ENCODE measurements at regions not wholly inside any gene's neighbourhood (a gene's known extent, or its start where the extent isn't known, plus 50 kb on each side); places are given as distances from the start of the nearest gene placed in this dataset.

DNA sequence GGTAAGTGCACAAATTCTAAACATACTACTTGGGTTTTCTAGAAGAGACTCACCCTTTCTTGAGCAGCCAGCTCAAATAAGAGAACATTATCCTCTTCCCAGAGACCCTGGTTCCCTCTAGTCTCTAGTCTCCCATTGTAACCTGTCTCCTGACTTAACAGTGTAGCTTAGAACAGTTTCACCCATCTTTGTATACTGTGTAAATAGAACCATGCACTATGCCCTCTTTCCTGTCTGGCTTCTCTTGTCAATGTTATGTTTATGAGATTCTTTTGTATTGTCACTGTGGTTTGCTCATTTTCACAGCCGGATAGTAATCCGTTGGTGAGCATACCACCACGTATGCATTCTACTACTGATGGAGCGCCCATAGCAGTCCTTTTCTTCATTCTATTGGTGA is 227.4 kb upstream of the PLPP4 start:
- TF ChIP-seq, protein P1, sequence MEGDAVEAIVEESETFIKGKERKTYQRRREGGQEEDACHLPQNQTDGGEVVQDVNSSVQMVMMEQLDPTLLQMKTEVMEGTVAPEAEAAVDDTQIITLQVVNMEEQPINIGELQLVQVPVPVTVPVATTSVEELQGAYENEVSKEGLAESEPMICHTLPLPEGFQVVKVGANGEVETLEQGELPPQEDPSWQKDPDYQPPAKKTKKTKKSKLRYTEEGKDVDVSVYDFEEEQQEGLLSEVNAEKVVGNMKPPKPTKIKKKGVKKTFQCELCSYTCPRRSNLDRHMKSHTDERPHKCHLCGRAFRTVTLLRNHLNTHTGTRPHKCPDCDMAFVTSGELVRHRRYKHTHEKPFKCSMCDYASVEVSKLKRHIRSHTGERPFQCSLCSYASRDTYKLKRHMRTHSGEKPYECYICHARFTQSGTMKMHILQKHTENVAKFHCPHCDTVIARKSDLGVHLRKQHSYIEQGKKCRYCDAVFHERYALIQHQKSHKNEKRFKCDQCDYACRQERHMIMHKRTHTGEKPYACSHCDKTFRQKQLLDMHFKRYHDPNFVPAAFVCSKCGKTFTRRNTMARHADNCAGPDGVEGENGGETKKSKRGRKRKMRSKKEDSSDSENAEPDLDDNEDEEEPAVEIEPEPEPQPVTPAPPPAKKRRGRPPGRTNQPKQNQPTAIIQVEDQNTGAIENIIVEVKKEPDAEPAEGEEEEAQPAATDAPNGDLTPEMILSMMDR (IDR thresholded peaks at IDR 0.05), result no peak
- TF ChIP-seq RAD21 (conservative IDR thresholded peaks at IDR 0.05 in 1 of 2, IDR thresholded peaks at IDR 0.05 in 1 of 2) (no peak), POLR2A (IDR thresholded peaks at IDR 0.05; ENCODE audit: low read length) (no peak), POLR2AphosphoS2 (conservative IDR thresholded peaks at IDR 0.05; ENCODE audit: low read length) (no peak), RNF2 (IDR thresholded peaks at IDR 0.05; ENCODE audit: borderline replicate concordance, low read depth) (no peak), JUNB (IDR thresholded peaks at IDR 0.05) (no peak), MAFK (IDR thresholded peaks at IDR 0.05; ENCODE audit: partially characterized antibody) (no peak)
- TF ChIP-seq, protein P2, sequence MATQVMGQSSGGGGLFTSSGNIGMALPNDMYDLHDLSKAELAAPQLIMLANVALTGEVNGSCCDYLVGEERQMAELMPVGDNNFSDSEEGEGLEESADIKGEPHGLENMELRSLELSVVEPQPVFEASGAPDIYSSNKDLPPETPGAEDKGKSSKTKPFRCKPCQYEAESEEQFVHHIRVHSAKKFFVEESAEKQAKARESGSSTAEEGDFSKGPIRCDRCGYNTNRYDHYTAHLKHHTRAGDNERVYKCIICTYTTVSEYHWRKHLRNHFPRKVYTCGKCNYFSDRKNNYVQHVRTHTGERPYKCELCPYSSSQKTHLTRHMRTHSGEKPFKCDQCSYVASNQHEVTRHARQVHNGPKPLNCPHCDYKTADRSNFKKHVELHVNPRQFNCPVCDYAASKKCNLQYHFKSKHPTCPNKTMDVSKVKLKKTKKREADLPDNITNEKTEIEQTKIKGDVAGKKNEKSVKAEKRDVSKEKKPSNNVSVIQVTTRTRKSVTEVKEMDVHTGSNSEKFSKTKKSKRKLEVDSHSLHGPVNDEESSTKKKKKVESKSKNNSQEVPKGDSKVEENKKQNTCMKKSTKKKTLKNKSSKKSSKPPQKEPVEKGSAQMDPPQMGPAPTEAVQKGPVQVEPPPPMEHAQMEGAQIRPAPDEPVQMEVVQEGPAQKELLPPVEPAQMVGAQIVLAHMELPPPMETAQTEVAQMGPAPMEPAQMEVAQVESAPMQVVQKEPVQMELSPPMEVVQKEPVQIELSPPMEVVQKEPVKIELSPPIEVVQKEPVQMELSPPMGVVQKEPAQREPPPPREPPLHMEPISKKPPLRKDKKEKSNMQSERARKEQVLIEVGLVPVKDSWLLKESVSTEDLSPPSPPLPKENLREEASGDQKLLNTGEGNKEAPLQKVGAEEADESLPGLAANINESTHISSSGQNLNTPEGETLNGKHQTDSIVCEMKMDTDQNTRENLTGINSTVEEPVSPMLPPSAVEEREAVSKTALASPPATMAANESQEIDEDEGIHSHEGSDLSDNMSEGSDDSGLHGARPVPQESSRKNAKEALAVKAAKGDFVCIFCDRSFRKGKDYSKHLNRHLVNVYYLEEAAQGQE (IDR thresholded peaks at IDR 0.05), result no peak
- TF ChIP-seq, protein P3, sequence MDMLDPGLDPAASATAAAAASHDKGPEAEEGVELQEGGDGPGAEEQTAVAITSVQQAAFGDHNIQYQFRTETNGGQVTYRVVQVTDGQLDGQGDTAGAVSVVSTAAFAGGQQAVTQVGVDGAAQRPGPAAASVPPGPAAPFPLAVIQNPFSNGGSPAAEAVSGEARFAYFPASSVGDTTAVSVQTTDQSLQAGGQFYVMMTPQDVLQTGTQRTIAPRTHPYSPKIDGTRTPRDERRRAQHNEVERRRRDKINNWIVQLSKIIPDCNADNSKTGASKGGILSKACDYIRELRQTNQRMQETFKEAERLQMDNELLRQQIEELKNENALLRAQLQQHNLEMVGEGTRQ (IDR thresholded peaks at IDR 0.05), result no peak
